GM12878 (cell line): ENCODE measurements at regions not wholly inside any gene's neighbourhood (a gene's known extent, or its start where the extent isn't known, plus 50 kb on each side); places are given as distances from the start of the nearest gene placed in this dataset.

Source experiments
- FOXM1 ChIP-seq: IDR thresholded peaks from 2 replicates; pipeline ENCODE4 v1.6.1; 2012; ENCODE audit warnings: low read depth, mild to moderate bottlenecking, inconsistent platforms, low read length, moderate library complexity
- HCFC1 ChIP-seq: fragments of 150-350 bp; IDR thresholded peaks from 2 replicates; pipeline ENCODE4 v1.6.1; 2014; ENCODE audit warnings: low read length
- POLR2AphosphoS2 ChIP-seq: IDR thresholded peaks from 2 replicates; pipeline ENCODE4 v1.6.1; 2011; ENCODE audit warnings: low read depth, mild to moderate bottlenecking, low read length, improper control_type of control experiment, moderate library complexity

DNA sequence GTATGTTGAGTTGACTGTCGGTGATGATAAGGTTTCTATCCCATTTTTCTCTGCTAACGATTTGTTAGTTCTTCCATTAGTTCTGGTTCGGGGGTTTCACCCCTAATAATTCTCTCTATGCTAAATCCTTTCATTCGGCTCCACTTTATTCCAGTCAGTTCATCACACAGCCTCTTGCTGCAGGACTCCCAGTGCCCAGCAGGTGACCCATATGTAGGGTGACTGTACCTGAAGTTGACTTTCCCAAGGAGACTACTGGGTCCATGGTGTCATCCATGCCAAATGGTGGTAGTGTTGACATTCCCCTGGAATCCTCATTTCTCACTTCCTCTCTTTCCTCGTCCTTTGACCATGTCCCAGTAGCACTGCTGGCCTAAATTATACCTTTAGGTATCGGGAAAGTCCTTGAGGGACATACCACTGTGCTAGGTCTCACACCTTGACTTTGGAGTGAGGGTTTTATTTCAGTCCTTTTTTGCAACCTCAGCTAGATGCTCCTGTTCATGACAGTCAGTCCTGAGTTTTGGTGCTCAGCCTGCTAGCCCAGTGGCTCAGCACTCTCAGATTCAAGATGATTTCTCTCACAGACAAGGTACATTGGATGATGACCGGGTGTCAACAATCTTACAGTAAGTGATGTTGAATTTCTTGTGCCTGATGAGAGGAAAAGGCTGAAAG, 105.1 kb upstream of the ARHGAP24 start:
- TF ChIP-seq POLR2AphosphoS2: no peak
- TF ChIP-seq FOXM1: no peak
- TF ChIP-seq HCFC1: no peak
